HEK293T (cell line): ENCODE measurements at regions not wholly inside any gene's neighbourhood (a gene's known extent, or its start where the extent isn't known, plus 50 kb on each side); places are given as distances from the start of the nearest gene placed in this dataset.

Experiments used
- CTCF ChIA-PET: fragments of 350-600 bp; formaldehyde crosslinking; extraction: SDS; loops from one replicate; lab custom pipeline; 2021; ENCODE audit warnings: antibody characterized with exemption, inconsistent platforms; lab: Yijun Ruan, JAX
- POLR2A ChIA-PET: fragments of 350-600 bp; formaldehyde crosslinking; extraction: SDS; loops from one replicate; lab custom pipeline; 2020; ENCODE audit warnings: antibody characterized with exemption, inconsistent platforms; lab: Yijun Ruan, JAX
- DNase-seq: peaks from one replicate; pipeline ENCODE4 v3.0.0; 2012; ENCODE audit warnings: mixed read lengths; ENCODE audit errors: extremely low spot score
- ARNT ChIP-seq: fragments of 450-650 bp; IDR thresholded peaks from 2 replicates; pipeline ENCODE4 v1.6.1; 2017; ENCODE audit warnings: mild to moderate bottlenecking
- BHLHE40 ChIP-seq: fragments of 450-650 bp; IDR thresholded peaks from 2 replicates; pipeline ENCODE4 v1.6.1; 2016; ENCODE audit warnings: mild to moderate bottlenecking, moderate library complexity, borderline replicate concordance
- CTBP1 ChIP-seq: fragments of 450-650 bp; IDR thresholded peaks from 2 replicates; pipeline ENCODE4 v1.6.1; 2016; ENCODE audit warnings: borderline replicate concordance
- FOXA1 ChIP-seq: fragments of 450-650 bp; IDR thresholded peaks from 2 replicates; pipeline ENCODE4 v1.6.1; 2016; ENCODE audit warnings: mild to moderate bottlenecking
- FOXK2 ChIP-seq: fragments of 450-650 bp; IDR thresholded peaks from 2 replicates; pipeline ENCODE4 v1.6.1; 2016; ENCODE audit warnings: mild to moderate bottlenecking
- FOXM1 ChIP-seq: fragments of 450-650 bp; IDR thresholded peaks from 2 replicates; pipeline ENCODE4 v1.6.1; 2017; ENCODE audit warnings: mild to moderate bottlenecking, borderline replicate concordance
- HDGF ChIP-seq: fragments of 450-650 bp; IDR thresholded peaks from 2 replicates; pipeline ENCODE4 v1.6.1; 2017; ENCODE audit warnings: antibody characterized with exemption, borderline replicate concordance
- L3MBTL2 ChIP-seq: fragments of 450-650 bp; conservative IDR thresholded peaks from 2 replicates; pipeline ENCODE4 v1.6.1; 2016; ENCODE audit warnings: mild to moderate bottlenecking
- LEF1 ChIP-seq: fragments of 450-650 bp; IDR thresholded peaks from 2 replicates; pipeline ENCODE4 v1.6.1; 2017; ENCODE audit warnings: mild to moderate bottlenecking, borderline replicate concordance
- NFRKB ChIP-seq: fragments of 450-650 bp; IDR thresholded peaks from 2 replicates; pipeline ENCODE4 v1.6.1; 2016; ENCODE audit warnings: mild to moderate bottlenecking, moderate library complexity
- SP1 ChIP-seq: fragments of 450-650 bp; IDR thresholded peaks from 2 replicates; pipeline ENCODE4 v1.6.1; 2017
- SUZ12 ChIP-seq: fragments of 450-650 bp; IDR thresholded peaks from 2 replicates; pipeline ENCODE4 v1.6.1; 2016; ENCODE audit warnings: mild to moderate bottlenecking
- TARDBP ChIP-seq: fragments of 450-650 bp; IDR thresholded peaks from 2 replicates; pipeline ENCODE4 v1.6.1; 2016

DNA sequence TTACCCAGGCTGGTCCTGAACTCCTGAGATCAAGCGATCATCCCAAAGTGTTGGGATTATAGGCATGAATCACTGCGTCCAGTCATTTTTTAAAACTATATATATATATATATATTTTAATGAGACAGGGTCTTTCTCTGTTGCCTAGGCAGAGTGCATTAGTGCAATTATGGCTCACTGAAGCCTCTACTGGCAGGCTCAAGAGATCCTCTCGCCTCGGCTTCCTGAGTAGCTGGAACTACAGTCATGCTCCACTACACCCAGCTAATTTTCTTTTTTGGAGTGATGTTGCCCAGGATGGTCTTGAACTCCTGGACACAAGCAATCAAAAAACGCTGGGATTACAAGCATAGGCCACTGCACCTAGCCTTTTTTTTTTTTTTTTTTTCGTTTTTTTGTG is 55.3 kb upstream of the KAT6B start:
- TF ChIP-seq L3MBTL2 = no peak
- no peak for TF ChIP-seq ARNT
- TF ChIP-seq SP1 = no peak
- no peak for TF ChIP-seq CTBP1
- no peak for TF ChIP-seq SUZ12
- TF ChIP-seq TARDBP = no peak
- TF ChIP-seq BHLHE40 = no peak
- TF ChIP-seq FOXA1 = no peak
- TF ChIP-seq FOXM1 = no peak
- TF ChIP-seq NFRKB = no peak
- no peak for TF ChIP-seq HDGF
- no peak for TF ChIP-seq FOXK2
- ChIA-PET CTCF (no interaction called here), POLR2A (no interaction called here)
- no peak for DNase-seq

DNA sequence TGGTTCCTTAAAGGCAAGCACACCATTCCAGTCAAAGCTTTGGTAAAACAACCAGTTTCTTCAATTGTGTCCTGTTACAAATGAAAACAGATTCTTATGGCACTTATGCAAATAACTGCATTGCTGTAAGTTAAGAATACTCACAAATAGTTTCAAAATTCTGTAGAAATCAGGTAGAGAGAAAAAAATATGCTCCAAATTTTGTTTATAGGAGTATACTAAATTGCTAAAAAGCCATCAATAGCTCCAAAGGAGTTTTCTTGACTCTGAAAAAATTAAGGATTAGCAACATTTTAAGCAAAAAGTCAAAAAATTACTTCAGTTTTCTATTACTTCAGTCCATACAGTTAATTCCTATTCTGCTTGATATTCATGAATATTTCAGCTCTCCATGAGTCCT is 51.3 kb upstream of the KAT6B start:
- DNase-seq = no peak
- no peak for TF ChIP-seq SP1
- TF ChIP-seq LEF1 = no peak
- no peak for TF ChIP-seq BHLHE40
- no peak for TF ChIP-seq FOXM1
- TF ChIP-seq SUZ12 = no peak
- TF ChIP-seq NFRKB = no peak
- no peak for TF ChIP-seq CTBP1
- no peak for TF ChIP-seq ARNT
- ChIA-PET CTCF (no interaction called here), POLR2A (no interaction called here)
